ENCODE measurements at regions not wholly inside any gene's neighbourhood (a gene's known extent, or its start where the extent isn't known, plus 50 kb on each side); places are given as distances from the start of the nearest gene placed in this dataset.

DNA sequence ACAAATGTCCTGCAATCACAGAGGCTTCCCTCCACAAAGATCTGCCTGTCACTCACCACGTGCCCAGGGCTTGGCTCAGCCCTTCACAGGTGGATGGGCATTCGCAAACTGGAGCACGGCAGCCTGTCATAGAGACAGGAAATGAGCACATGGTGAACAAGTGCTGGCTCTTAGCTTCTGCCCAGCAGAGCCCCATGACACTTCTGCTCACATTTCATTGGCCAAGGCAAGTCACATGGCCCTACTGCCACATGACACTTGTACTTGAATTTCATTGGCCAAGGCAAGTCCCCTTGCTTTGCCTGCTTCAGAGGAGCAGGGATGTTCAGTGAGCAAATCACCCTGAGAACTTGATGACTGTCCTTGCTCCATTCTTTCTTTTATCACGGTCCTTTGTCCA is 110.8 kb upstream of the PPP2R2D start:
- TF ChIP-seq POLR2A (IDR thresholded peaks at IDR 0.05), result no peak
- TF ChIP-seq CTCF (IDR thresholded peaks at IDR 0.05), result no peak
- H3K9me3 ChIP-seq, result no peaks in the 10 kb centered on the region
- WGBS, 2 donors, result 72 to 89% methylated on average over 4 of the region's 4 CpGs
- no peaks in the 10 kb centered on the region for H3K27me3 ChIP-seq
- no peak overlapping the region for H3K27ac ChIP-seq
- intact Hi-C loops (cut with DNase I), result no loop called here
- no peaks in the 10 kb centered on the region for H3K36me3 ChIP-seq
- no peak for DNase-seq
- H3K4me1 ChIP-seq, result no peaks in the 10 kb centered on the region
- no peak overlapping the region for H3K4me3 ChIP-seq (replicated peaks in 1 of 3)

DNA sequence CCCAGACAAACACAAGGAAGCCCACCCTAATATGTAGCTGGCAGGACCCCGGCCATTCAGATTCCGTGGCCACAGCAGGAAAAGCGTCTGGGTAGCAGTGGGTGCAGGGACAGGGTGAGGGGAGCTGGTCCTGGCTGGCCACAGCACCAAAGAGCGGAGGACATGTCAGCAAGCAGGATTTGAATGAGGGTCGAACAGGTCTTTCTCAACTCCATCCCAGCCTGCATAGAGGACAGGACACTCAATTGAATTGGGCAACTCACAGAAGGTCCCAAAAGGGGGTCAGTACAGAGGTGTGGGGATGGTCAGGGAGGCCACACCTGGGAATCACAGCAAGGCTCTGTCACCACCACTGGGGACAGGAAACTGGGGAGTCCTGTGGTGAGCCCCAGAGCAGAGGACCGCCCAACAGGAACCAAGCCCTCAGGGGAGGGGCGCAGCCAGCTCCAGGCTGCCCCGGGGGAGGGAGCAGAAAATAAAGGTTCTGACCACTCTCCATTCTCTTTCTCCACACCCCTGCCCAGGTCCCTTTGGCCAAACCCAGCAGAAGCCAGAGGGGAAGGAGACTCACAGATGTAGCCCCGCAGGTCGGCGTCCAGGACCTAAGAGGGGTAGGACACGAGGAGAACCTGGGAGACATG is 108.7 kb upstream of the PPP2R2D start:
- H3K27ac ChIP-seq, result no peak overlapping the region
- H3K4me1 ChIP-seq, result no peaks in the 10 kb centered on the region
- intact Hi-C loops (cut with DNase I), result no loop called here
- no peaks in the 10 kb centered on the region for H3K27me3 ChIP-seq
- H3K9me3 ChIP-seq, result no peaks in the 10 kb centered on the region
- no peak for TF ChIP-seq POLR2A (IDR thresholded peaks at IDR 0.05)
- no peak for TF ChIP-seq CTCF (IDR thresholded peaks at IDR 0.05)
- no peak overlapping the region for H3K4me3 ChIP-seq (replicated peaks in 1 of 3)
- H3K36me3 ChIP-seq, result no peaks in the 10 kb centered on the region
- no peak for DNase-seq
- WGBS, 2 donors, result 80 to 85% methylated on average over 11 to 12 of the region's 12 CpGs

DNA sequence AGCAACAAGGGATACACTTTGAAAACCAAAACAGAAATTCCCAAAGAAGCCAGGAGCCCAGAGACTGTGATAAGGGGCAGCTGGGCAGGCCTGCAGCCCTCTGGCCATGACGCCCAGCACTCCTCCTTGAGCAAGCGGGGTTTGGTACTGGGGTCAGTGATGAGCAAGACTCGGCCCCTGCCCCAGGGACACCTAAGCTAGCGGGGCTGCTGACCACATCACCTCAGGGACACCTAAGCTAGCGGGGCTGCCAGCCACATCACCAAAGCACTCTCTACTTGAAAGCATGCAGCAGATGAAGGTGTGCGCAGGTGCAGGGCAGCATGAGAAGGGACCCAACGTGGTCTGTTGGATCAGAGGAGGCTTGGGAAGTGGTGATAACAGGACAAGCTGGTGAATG is 108.0 kb upstream of the PPP2R2D start:
- Histone ChIP-seq H3K9me3 (no peaks in the 10 kb centered on the region), H3K27me3 (no peaks in the 10 kb centered on the region), H3K4me3 (replicated peaks in 1 of 3) (no peak overlapping the region), H3K36me3 (no peaks in the 10 kb centered on the region), H3K27ac (no peak overlapping the region), H3K4me1 (no peaks in the 10 kb centered on the region)
- WGBS, 2 donors, result 81 to 86% methylated on average over 6 to 7 of the region's 7 CpGs
- DNase-seq, result no peak
- TF ChIP-seq POLR2A (IDR thresholded peaks at IDR 0.05), result no peak
- TF ChIP-seq CTCF (IDR thresholded peaks at IDR 0.05), result no peak
- intact Hi-C loops (cut with DNase I), result no loop called here

DNA sequence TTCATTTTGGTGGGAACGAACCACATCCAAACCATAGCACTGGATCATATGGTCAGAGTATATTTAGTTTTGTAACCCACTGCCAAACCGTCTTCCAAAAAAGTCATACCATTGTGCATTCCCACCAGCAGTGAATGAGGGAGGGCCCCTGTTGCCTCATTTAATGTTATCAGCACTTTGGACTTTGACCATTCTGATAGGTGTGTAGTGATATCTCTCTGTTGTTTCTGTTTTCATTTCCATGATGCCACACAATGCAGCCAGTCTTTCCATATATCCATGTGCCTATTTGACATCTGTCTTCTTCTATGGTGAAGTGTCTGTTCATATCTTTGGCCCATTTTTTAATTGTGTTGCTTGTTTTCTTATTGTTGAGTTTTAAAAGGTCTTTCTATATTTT is 105.0 kb upstream of the PPP2R2D start:
- 87 to 97% methylated on average over 2 of the region's 2 CpGs for WGBS, 2 donors

DNA sequence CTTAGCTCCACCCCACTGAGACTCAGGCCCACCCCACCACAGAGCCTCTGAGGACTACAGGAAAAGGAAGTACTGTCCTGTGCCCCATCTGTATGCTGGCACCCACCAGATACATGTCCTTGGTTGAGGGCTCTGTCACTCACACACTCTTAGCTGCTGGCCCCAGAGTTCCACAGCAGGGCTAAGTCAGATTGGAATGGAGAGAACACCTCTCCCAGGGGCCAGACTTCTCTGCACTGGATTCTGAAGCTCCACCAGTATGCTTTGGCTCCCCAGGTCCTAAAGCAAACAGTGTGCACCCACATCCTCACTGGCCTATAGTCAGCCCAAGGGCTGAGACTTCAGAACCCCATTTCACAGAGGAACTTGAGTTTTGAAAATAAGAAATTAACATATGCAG is 103.2 kb upstream of the PPP2R2D start:
- Histone ChIP-seq H3K9me3 (no peaks in the 10 kb centered on the region), H3K27ac (no peak overlapping the region), H3K27me3 (no peaks in the 10 kb centered on the region), H3K4me1 (no peaks in the 10 kb centered on the region), H3K4me3 (replicated peaks in 1 of 3) (no peak overlapping the region), H3K36me3 (no peaks in the 10 kb centered on the region)
- TF ChIP-seq POLR2A (IDR thresholded peaks at IDR 0.05) (no peak), CTCF (IDR thresholded peaks at IDR 0.05) (no peak)
- DNase-seq, result no peak
- intact Hi-C loops (cut with DNase I), result no loop called here

More for the DNA sequence above, 105.0 kb upstream of the PPP2R2D start:
- H3K27ac ChIP-seq, result no peak overlapping the region
- no peak for DNase-seq
- TF ChIP-seq POLR2A (IDR thresholded peaks at IDR 0.05), result no peak
- no peak for TF ChIP-seq CTCF (IDR thresholded peaks at IDR 0.05)
- H3K9me3 ChIP-seq, result no peaks in the 10 kb centered on the region
- H3K27me3 ChIP-seq, result no peaks in the 10 kb centered on the region
- intact Hi-C loops (cut with DNase I), result no loop called here
- no peaks in the 10 kb centered on the region for H3K36me3 ChIP-seq
- no peaks in the 10 kb centered on the region for H3K4me1 ChIP-seq
- H3K4me3 ChIP-seq (replicated peaks in 1 of 3), result no peak overlapping the region

Measured in thyroid gland (tissue), 4 donors.